ENCODE measurements at regions not wholly inside any gene's neighbourhood (a gene's known extent, or its start where the extent isn't known, plus 50 kb on each side); places are given as distances from the start of the nearest gene placed in this dataset.
A peak's percentile ranks its signal among the peaks of the same experiment; 100 is the strongest.
"Not testable (repeated sequence)": the region's sequence is repeated elsewhere in the genome, so short reads cannot be mapped to it uniquely, and the experiment has no call there.

DNA sequence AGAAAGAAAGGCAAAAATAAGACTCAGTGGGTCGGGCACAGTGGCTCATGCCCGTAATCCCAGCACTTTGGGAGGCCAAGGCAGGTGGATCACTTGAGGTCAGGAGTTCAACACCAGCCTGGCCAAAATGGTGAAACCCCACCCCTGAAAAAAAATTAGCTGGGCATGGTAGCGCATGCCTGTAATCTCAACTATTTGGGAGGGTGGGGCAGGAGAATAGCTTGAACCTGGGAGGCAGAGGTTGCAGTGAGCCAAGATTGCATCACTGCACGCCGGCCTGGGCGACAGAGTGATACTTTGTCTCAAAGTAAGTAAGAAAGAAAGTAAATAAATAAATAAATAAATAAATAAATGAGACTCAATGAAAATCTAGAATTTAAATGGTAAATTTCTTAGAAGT lies 145.9 kb upstream of the KRR1 start:
- H3K9me3 Mint-ChIP-seq; H3K4me3 Mint-ChIP-seq; H3K27ac Mint-ChIP-seq; DNase-seq (ENCODE audit: low spot score); H3K27me3 Mint-ChIP-seq (ENCODE audit: insufficient read depth); H3K36me3 Mint-ChIP-seq (ENCODE audit: low read depth): not testable (repeated sequence)
- H3K4me1 Mint-ChIP-seq (ENCODE audit: low read depth): peaks cover 36% of the 10 kb centered on the region
- intact Hi-C loops (cut with micrococcal nuclease): loop anchor here (5.0 to 10.0 kb wide), 2 partner anchors 275 to 323 kb away; partner anchors contain the start of genes CAPS2 and GLIPR1L1

DNA sequence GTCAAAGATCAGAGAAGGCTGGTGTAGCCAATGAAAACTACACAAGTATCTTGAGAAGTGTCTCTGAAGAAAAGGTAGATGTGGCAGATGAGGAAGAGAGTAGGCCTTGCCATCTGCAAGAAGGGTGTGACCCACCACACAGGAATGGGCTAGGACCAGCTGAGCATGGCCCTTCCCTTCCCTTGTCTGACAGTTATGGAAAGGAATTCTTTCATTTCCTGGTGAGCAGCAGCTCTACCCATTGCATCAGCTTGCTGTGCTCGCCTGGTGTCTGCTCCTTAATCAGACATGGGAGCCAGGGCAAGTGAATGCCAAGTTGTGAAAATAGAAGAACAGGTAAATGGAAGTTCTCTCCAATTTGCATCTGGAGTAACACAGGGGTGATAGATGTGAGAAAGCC lies 145.2 kb upstream of the KRR1 start:
- H3K36me3 Mint-ChIP-seq (ENCODE audit: low read depth): no peaks in the 10 kb centered on the region
- no peaks in the 10 kb centered on the region for H3K9me3 Mint-ChIP-seq
- no peaks in the 10 kb centered on the region for H3K27me3 Mint-ChIP-seq (ENCODE audit: insufficient read depth)
- intact Hi-C loops (cut with micrococcal nuclease): loop anchor here (5.0 to 10.0 kb wide), 2 partner anchors 276 to 322 kb away; partner anchors contain the start of genes CAPS2 and GLIPR1L1
- no peak overlapping the region for H3K4me3 Mint-ChIP-seq
- no peak for DNase-seq (ENCODE audit: low spot score)
- no peak overlapping the region for H3K27ac Mint-ChIP-seq
- peaks cover 36% of the 10 kb centered on the region for H3K4me1 Mint-ChIP-seq (ENCODE audit: low read depth)

DNA sequence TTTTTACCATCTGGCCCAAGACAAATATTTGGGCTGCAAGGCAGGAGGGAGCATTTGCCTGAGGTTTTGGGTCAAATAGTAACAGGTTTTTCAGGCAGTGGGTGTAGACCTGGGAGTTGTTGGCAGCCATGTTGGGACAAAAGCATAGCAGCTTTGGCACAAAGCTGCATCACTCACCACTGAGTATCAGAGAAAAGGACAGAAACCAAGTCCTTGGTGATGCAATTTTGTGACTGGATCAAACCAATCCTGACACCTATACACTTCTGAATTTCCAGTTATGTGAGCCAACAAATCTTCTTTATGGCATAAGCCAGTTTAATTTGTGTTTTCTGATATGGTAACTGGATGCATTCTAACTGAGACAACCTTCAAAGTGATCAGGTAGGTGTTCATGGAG lies 144.8 kb upstream of the KRR1 start:
- Mint-ChIP-seq H3K4me3 (no peak overlapping the region), H3K27ac (no peak overlapping the region), H3K27me3 (ENCODE audit: insufficient read depth) (no peaks in the 10 kb centered on the region), H3K9me3 (no peaks in the 10 kb centered on the region), H3K4me1 (ENCODE audit: low read depth) (peaks cover 36% of the 10 kb centered on the region), H3K36me3 (ENCODE audit: low read depth) (no peaks in the 10 kb centered on the region)
- no peak for DNase-seq (ENCODE audit: low spot score)
- intact Hi-C loops (cut with micrococcal nuclease): loop anchor here (5.0 to 10.0 kb wide), 2 partner anchors 276 to 321 kb away; partner anchors contain the start of genes CAPS2 and GLIPR1L1

DNA sequence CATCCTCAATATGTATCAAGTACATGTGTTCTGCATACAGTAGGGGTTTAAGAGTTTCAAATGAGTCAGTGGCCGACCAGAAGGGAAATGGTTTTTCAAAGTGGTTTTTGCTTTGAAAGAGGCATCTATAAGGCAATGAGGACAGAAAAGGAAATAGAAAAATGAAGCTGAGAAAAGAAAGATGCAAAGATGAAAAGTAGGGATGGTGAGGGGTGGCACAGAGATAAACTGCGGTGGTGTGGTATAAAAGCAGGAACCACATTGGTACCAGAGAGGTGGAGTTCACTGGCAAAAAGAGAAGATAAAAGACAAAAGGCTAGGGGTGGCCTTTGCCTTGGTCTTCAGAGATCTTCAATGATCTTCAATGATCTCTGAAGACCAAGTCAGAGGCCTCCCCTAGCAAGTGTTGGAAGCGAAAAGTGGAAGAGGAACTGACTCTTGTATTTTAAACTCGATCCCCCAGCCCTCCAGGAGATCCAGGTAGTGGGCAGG lies 144.0 kb upstream of the KRR1 start:
- Mint-ChIP-seq H3K36me3 (ENCODE audit: low read depth) (no peaks in the 10 kb centered on the region), H3K4me3 (no peak overlapping the region), H3K9me3 (no peaks in the 10 kb centered on the region), H3K4me1 (ENCODE audit: low read depth) (peaks cover 36% of the 10 kb centered on the region), H3K27ac (peak overlapping the region; percentile 87), H3K27me3 (ENCODE audit: insufficient read depth) (peaks cover 2% of the 10 kb centered on the region)
- intact Hi-C loops (cut with micrococcal nuclease): loop anchor here (1.0 to 10.0 kb wide), 4 partner anchors 14 to 321 kb away; partner anchors contain the start of genes CAPS2 and GLIPR1L1
- peak; percentile 16 for DNase-seq (ENCODE audit: low spot score)

DNA sequence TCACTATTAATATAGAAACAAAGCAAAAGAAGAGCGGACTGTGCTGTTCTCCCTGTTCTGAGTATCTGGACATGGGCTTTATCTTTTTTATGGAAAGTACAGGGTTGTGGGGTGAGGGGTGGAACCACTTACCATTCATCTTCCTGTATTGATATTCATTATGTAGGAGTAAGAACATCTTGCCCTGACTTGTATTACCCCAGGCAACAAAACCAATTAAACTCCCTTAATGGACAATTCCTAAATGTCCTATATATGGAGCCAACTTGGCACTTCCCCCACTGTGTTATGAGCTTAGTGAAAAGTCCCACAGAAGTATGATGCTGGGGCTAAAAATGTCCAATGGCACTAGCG lies 139.9 kb upstream of the KRR1 start:
- intact Hi-C loops (cut with micrococcal nuclease): loop anchor here (10.0 kb wide), 1 partner anchor 317 kb away; the partner anchor contains the start of genes CAPS2 and GLIPR1L1
- no peak for DNase-seq (ENCODE audit: low spot score)
- no peak overlapping the region for H3K4me3 Mint-ChIP-seq

DNA sequence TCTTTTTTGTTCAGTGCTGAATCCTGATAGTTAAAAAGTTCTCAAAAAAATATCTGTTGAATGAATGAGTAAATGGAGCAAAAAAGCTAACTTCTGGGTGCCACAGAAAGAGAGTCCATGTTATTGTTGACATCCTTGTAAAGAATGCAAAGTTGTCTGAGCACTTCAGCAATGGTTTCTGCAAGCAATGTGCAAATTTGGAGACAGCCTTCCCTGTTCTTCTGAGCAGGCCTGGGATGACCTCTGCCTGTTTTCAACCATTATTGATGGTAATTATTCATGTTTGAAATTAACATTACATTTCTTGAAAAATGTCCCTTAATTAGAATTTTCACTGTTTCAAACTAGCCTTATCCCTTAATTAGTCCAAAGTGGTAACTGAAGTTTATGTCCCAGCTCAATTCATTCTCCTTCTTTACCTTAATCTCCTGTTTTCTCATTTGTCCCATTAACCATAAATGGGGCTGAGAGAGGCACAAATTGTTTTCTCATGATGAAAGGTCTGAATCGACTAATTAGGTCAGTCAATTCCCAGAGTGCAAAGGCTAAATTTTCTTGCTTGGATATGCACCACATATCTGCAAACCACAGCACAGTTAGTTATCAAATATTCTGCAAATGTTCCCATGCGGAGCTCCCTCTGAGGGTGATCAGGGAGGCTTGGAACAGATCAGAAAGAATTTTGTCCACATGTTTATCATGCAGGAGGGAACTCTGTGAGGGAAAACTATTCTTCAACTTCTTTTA lies 139.4 kb upstream of the KRR1 start:
- Mint-ChIP-seq H3K27ac (no peak overlapping the region), H3K9me3 (no peaks in the 10 kb centered on the region), H3K36me3 (ENCODE audit: low read depth) (no peaks in the 10 kb centered on the region), H3K4me3 (no peak overlapping the region), H3K27me3 (ENCODE audit: insufficient read depth) (peaks cover 9% of the 10 kb centered on the region), H3K4me1 (ENCODE audit: low read depth) (peaks cover 25% of the 10 kb centered on the region)
- intact Hi-C loops (cut with micrococcal nuclease): loop anchor here (10.0 kb wide), 1 partner anchor 316 kb away; the partner anchor contains the start of genes CAPS2 and GLIPR1L1
- no peak for DNase-seq (ENCODE audit: low spot score)

More for the DNA sequence above, 139.9 kb upstream of the KRR1 start:
- H3K27me3 Mint-ChIP-seq (ENCODE audit: insufficient read depth): peaks cover 9% of the 10 kb centered on the region
- H3K27ac Mint-ChIP-seq: no peak overlapping the region
- H3K4me1 Mint-ChIP-seq (ENCODE audit: low read depth): peaks cover 27% of the 10 kb centered on the region
- H3K9me3 Mint-ChIP-seq: no peaks in the 10 kb centered on the region
- H3K36me3 Mint-ChIP-seq (ENCODE audit: low read depth): no peaks in the 10 kb centered on the region

DNA sequence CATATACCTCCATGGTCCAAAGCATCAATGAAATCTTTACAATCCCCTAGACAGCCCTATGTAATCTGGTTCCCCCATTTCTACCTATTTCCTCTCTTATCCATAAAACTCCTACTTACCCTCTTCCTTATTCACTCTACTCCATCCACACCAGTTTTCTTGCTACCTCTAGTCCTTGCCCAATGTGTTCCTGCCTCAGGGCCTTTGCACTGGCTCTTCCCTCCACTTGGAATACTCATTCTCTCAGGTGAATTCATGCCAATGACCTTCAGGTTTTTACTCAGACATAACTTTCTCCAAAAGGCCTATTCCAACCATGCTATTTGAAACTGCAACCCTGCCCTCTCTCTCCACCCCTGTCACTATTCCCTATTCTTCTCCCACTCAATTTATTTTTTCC lies 138.7 kb upstream of the KRR1 start:
- Mint-ChIP-seq H3K27ac (no peak overlapping the region), H3K36me3 (ENCODE audit: low read depth) (no peaks in the 10 kb centered on the region), H3K9me3 (no peaks in the 10 kb centered on the region), H3K27me3 (ENCODE audit: insufficient read depth) (peaks cover 9% of the 10 kb centered on the region), H3K4me3 (no peak overlapping the region), H3K4me1 (ENCODE audit: low read depth) (peaks cover 18% of the 10 kb centered on the region)
- intact Hi-C loops (cut with micrococcal nuclease): loop anchor here (10.0 kb wide), 1 partner anchor 315 kb away; the partner anchor contains the start of genes CAPS2 and GLIPR1L1
- DNase-seq (ENCODE audit: low spot score): no peak

DNA sequence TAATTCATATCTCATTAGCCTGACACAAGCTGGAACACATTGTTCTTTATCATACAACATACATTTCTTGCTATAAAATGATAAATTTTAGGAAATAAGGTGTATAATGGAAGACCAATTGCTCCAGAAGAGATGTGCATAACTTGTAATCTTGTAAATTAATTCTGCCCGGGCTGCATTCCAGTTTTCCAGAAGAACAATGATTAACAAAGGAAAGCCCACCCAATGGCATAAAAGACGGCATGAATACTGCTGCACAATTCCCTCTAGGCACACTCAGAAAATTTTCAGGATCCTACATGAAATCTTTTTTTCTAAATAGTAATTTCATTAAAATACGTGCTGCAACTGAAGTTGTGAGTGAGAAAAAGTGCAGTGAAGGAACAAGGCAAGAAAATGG lies 137.4 kb upstream of the KRR1 start:
- H3K4me3 Mint-ChIP-seq: no peak overlapping the region
- peaks cover 9% of the 10 kb centered on the region for H3K27me3 Mint-ChIP-seq (ENCODE audit: insufficient read depth)
- no peaks in the 10 kb centered on the region for H3K9me3 Mint-ChIP-seq
- peaks cover 6% of the 10 kb centered on the region for H3K4me1 Mint-ChIP-seq (ENCODE audit: low read depth)
- intact Hi-C loops (cut with micrococcal nuclease): no loop called here
- no peak for DNase-seq (ENCODE audit: low spot score)
- no peaks in the 10 kb centered on the region for H3K36me3 Mint-ChIP-seq (ENCODE audit: low read depth)
- H3K27ac Mint-ChIP-seq: no peak overlapping the region

DNA sequence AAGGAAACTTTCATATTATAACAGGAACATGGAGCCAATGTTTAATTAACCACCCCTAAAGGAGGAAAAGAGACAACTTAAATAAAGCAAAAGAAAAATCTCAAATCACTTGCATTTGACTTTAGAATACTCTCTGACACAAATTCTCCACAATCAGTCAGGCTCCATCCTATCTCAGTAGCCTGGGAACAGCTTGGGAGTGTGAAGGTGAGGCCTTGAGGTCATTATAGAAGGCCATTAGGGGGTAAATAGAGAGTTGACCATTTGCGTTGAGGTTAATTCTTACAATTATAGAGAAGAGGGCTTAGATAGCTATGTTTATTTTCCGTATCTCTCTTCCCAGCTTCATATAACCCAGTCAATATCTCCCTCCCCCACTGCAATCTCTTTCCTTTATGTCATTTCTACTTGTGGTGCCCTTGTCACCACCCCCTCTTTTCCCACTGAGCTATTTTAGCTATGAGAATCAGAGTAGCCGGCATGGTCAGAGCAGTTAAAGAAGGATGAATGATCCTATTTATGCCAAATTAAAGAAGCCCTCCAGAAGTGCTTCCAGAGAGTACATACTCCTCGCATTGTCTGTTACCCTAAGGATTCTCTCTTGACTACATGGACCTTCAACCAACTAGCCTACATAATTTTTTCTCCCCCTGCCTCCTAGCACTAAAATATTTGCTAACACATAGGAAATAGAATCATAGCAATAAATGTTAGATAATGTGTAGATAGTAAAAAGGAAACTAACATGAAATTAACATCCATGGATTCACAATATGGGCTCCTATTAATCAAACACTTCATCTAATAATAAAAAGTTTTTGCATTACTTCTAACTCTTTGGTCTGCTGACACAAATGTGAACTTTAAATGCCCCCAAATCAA lies 135.2 kb upstream of the KRR1 start:
- DNase-seq (ENCODE audit: low spot score): no peak
- Mint-ChIP-seq H3K27me3 (ENCODE audit: insufficient read depth) (peaks cover 9% of the 10 kb centered on the region), H3K9me3 (no peaks in the 10 kb centered on the region), H3K27ac (no peak overlapping the region), H3K4me1 (ENCODE audit: low read depth) (peaks cover 19% of the 10 kb centered on the region), H3K4me3 (no peak overlapping the region), H3K36me3 (ENCODE audit: low read depth) (no peaks in the 10 kb centered on the region)
- intact Hi-C loops (cut with micrococcal nuclease): no loop called here

DNA sequence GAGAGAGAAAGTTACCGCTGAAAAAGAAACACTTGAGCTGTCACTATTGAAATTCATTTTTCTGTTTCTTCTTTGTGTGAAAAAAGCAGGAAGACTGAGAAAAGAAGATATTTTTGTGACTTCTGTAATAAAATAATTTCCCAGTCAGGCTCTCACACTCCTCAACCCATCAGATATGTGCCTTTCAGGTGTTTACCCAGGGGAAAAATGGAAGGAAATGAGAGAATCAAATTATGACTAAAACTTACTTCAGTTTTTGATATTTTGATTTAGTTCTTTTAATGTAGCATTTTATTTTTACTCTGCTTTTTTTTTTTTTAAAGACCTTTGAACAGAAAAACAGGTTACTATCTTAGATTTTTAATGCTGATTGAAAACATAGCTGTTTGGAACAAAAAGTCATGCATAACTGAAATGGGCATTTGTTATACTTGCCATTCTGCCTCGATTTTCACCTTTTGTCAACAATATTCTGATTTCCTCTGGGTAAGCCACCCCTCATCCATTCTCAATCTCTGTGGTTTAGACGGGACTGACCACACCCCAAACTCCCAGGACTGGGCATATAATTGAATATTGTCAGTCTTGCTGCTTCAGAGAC lies 133.2 kb upstream of the KRR1 start:
- intact Hi-C loops (cut with micrococcal nuclease): loop anchor here (5.0 kb wide), 1 partner anchor 78 kb away; no protein-coding TSS in a partner anchor
- no peaks in the 10 kb centered on the region for H3K36me3 Mint-ChIP-seq (ENCODE audit: low read depth)

DNA sequence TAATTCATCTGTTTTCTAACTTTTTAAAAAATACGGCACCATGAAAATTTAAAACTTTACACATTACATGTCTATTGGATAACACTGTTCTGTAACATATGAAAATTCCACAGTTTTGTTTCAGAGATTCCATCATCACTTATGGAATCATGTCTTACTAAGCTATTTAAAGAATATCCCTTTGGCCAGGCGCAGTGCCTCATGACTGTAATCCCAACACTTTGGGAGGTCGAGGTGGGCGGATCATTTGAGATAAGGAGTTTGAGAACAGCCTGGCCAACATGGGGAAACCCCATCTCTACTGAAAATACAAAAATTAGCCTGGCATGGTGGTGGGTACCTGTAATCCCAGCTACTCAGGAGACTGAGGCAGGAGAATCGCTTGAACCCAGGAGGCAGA lies 131.7 kb upstream of the KRR1 start:
- not testable (repeated sequence) for H3K36me3 Mint-ChIP-seq (ENCODE audit: low read depth); DNase-seq (ENCODE audit: low spot score); H3K27me3 Mint-ChIP-seq (ENCODE audit: insufficient read depth); H3K27ac Mint-ChIP-seq; H3K4me3 Mint-ChIP-seq; H3K9me3 Mint-ChIP-seq
- intact Hi-C loops (cut with micrococcal nuclease): loop anchor here (5.0 kb wide), 1 partner anchor 79 kb away; no protein-coding TSS in a partner anchor
- peaks cover 33% of the 10 kb centered on the region for H3K4me1 Mint-ChIP-seq (ENCODE audit: low read depth)

More for the DNA sequence above, 133.2 kb upstream of the KRR1 start:
- DNase-seq (ENCODE audit: low spot score): no peak
- Mint-ChIP-seq H3K9me3 (no peaks in the 10 kb centered on the region), H3K4me3 (no peak overlapping the region), H3K4me1 (ENCODE audit: low read depth) (peaks cover 33% of the 10 kb centered on the region), H3K27ac (no peak overlapping the region), H3K27me3 (ENCODE audit: insufficient read depth) (peaks cover 7% of the 10 kb centered on the region)

DNA sequence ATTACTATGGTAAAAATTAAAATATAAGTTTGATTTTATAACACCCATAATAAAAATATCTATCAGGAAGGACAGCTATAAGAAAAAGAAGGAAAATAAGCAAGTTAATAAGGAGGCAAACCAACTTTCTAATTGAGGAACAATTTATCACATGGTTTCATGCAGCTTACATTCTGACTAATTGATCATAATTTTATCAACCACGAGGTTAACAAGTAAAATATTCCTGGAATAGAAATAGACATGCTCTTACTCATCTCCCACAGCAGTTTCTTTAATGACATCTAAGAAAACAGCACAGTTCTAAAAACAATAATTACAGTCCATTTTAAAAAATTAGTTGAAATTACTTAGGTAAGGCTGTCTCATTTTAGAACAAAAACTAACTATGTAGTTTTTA lies 130.8 kb upstream of the KRR1 start:
- Mint-ChIP-seq H3K27me3 (ENCODE audit: insufficient read depth) (peaks cover 2% of the 10 kb centered on the region), H3K27ac (peak overlapping the region; percentile 70), H3K36me3 (ENCODE audit: low read depth) (no peaks in the 10 kb centered on the region), H3K9me3 (no peaks in the 10 kb centered on the region), H3K4me1 (ENCODE audit: low read depth) (peaks cover 33% of the 10 kb centered on the region), H3K4me3 (no peak overlapping the region)
- intact Hi-C loops (cut with micrococcal nuclease): loop anchor here (5.0 kb wide), 1 partner anchor 80 kb away; no protein-coding TSS in a partner anchor
- DNase-seq (ENCODE audit: low spot score): no peak

All from activated T-helper 1 cell treated with anti-CD3 and anti-CD28 coated beads, Interleukin-12 subunit alpha, Interleukin-12 subunit beta, Interleukin-2, Interleukin-4 antibody, amounts not matched to agents 30 ng/mL and 10 ng/mL and 1 ng/mL, durations not matched to agents 14 hours and 24 hours and 36 hours (primary cell).